Endothelial cell of umbilical vein (primary cell): ENCODE measurements at regions not wholly inside any gene's neighbourhood (a gene's known extent, or its start where the extent isn't known, plus 50 kb on each side); places are given as distances from the start of the nearest gene placed in this dataset.

ENCODE experiments used
- EZH2 ChIP-seq: IDR thresholded peaks from 2 replicates; pipeline ENCODE4 v1.6.1; 2012; ENCODE audit warnings: borderline replicate concordance, low read depth, mild to moderate bottlenecking, moderate library complexity, low read length, inconsistent platforms; ENCODE audit not compliant: severe bottlenecking
- POLR2A ChIP-seq: IDR thresholded peaks from 2 replicates; pipeline ENCODE4 v1.6.1; 2012; ENCODE audit warnings: low read depth, mild to moderate bottlenecking, control low read depth, low read length
- POLR2AphosphoS5 ChIP-seq: IDR thresholded peaks from 2 replicates; pipeline ENCODE4 v1.6.1; 2012; ENCODE audit warnings: low read depth, mild to moderate bottlenecking, control low read depth, low read length, moderate library complexity; ENCODE audit not compliant: insufficient read depth
- TF ChIP-seq, protein P1 (sequence below), 2 donors: IDR thresholded peaks; 1 replicate in 1 of 2; 2 replicates in 1 of 2; pipeline ENCODE4 v1.5.1; 2011; ENCODE audit warnings: low read length in 2 of 2, mild to moderate bottlenecking in 2 of 2, moderate library complexity in 2 of 2, control low read depth in 1 of 2, inconsistent platforms in 1 of 2, low read depth in 1 of 2; ENCODE audit not compliant: insufficient read depth in 1 of 2; ENCODE audit errors: extremely low read depth in 1 of 2
- TF ChIP-seq, protein P2 (sequence below): IDR thresholded peaks from 2 replicates; pipeline ENCODE4 v1.6.1; 2011; ENCODE audit not compliant: insufficient read depth, insufficient read length

DNA sequence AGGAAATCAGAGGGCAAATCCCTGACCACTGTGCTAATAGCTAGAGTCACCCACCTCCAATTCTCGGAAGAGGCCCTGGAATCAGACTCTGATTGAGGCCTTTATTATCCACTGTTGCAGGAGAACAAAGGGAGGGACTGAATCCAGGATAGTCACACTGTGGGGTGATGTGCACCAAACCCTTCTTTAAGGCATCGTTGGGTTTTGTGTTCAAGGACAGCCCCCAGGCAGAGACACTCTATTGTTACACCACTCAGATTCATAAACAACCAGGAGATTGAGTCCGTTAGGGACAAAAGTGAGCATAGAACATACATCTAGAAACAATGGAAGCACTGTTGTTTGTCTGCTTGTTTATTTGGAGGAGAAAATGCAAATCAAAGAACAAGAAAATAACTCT lies 124.6 kb upstream of the TBCA start:
- no peak for TF ChIP-seq POLR2A
- TF ChIP-seq, protein P1, sequence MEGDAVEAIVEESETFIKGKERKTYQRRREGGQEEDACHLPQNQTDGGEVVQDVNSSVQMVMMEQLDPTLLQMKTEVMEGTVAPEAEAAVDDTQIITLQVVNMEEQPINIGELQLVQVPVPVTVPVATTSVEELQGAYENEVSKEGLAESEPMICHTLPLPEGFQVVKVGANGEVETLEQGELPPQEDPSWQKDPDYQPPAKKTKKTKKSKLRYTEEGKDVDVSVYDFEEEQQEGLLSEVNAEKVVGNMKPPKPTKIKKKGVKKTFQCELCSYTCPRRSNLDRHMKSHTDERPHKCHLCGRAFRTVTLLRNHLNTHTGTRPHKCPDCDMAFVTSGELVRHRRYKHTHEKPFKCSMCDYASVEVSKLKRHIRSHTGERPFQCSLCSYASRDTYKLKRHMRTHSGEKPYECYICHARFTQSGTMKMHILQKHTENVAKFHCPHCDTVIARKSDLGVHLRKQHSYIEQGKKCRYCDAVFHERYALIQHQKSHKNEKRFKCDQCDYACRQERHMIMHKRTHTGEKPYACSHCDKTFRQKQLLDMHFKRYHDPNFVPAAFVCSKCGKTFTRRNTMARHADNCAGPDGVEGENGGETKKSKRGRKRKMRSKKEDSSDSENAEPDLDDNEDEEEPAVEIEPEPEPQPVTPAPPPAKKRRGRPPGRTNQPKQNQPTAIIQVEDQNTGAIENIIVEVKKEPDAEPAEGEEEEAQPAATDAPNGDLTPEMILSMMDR (IDR thresholded peaks at IDR 0.05; ENCODE audit: extremely low read depth in 1 of 2, insufficient read depth in 1 of 2, low read depth in 1 of 2, low read length in 2 of 2), result no peak
- no peak for TF ChIP-seq EZH2
- TF ChIP-seq POLR2AphosphoS5, result no peak
- TF ChIP-seq, protein P2, sequence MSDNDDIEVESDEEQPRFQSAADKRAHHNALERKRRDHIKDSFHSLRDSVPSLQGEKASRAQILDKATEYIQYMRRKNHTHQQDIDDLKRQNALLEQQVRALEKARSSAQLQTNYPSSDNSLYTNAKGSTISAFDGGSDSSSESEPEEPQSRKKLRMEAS, result no peak
